Endothelial cell of umbilical vein (primary cell): ENCODE measurements at regions not wholly inside any gene's neighbourhood (a gene's known extent, or its start where the extent isn't known, plus 50 kb on each side); places are given as distances from the start of the nearest gene placed in this dataset.

Experiments used
- POLR2A ChIP-seq: IDR thresholded peaks from 2 replicates; pipeline ENCODE4 v1.6.1; 2012; ENCODE audit warnings: low read depth, mild to moderate bottlenecking, control low read depth, low read length
- TF ChIP-seq, protein P1 (sequence below), 2 donors: IDR thresholded peaks; 1 replicate in 1 of 2; 2 replicates in 1 of 2; pipeline ENCODE4 v1.5.1; 2011; ENCODE audit warnings: low read length in 2 of 2, mild to moderate bottlenecking in 2 of 2, moderate library complexity in 2 of 2, control low read depth in 1 of 2, inconsistent platforms in 1 of 2, low read depth in 1 of 2; ENCODE audit not compliant: insufficient read depth in 1 of 2; ENCODE audit errors: extremely low read depth in 1 of 2

DNA sequence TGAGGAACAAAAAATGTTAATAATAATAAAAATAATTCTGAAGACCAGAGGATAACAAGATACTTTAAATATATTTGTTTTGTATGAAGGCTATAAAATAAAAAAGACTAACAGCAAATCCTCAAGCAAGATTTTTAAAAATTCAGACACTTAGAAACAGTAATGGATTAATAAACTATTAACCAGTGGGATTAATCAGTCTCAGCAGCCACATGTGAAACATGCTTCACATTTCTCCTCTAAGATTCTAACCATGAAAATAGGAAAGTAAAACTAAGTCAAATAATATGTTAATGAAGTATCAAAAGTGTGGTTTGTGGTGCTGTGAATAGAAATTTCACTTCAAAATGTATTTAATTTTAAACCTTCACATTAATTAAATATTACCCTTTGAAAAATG is 57.4 kb downstream of the KCNRG start:
- no peak for TF ChIP-seq POLR2A
- TF ChIP-seq, protein P1, sequence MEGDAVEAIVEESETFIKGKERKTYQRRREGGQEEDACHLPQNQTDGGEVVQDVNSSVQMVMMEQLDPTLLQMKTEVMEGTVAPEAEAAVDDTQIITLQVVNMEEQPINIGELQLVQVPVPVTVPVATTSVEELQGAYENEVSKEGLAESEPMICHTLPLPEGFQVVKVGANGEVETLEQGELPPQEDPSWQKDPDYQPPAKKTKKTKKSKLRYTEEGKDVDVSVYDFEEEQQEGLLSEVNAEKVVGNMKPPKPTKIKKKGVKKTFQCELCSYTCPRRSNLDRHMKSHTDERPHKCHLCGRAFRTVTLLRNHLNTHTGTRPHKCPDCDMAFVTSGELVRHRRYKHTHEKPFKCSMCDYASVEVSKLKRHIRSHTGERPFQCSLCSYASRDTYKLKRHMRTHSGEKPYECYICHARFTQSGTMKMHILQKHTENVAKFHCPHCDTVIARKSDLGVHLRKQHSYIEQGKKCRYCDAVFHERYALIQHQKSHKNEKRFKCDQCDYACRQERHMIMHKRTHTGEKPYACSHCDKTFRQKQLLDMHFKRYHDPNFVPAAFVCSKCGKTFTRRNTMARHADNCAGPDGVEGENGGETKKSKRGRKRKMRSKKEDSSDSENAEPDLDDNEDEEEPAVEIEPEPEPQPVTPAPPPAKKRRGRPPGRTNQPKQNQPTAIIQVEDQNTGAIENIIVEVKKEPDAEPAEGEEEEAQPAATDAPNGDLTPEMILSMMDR (IDR thresholded peaks at IDR 0.05; ENCODE audit: extremely low read depth in 1 of 2, insufficient read depth in 1 of 2, low read depth in 1 of 2, low read length in 2 of 2) = no peak
